D721Med (cell line): ENCODE measurements at regions not wholly inside any gene's neighbourhood (a gene's known extent, or its start where the extent isn't known, plus 50 kb on each side); places are given as distances from the start of the nearest gene placed in this dataset.

Experiments
- DNase-seq: peaks from one replicate; pipeline ENCODE4 v3.0.0; 2011; ENCODE audit warnings: low spot score; ENCODE audit not compliant: insufficient read length
- FAIRE-seq: peaks from 2 replicates; lab custom pipeline; 2011; peaks lifted over from hg19 to GRCh38; lab: Jason Lieb, UNC
- TF ChIP-seq, protein P1 (sequence below): IDR thresholded peaks from 2 replicates; pipeline ENCODE4 v1.5.1; 2012; ENCODE audit warnings: mild to moderate bottlenecking, control low read depth; ENCODE audit not compliant: insufficient read depth; ENCODE audit errors: missing control alignments

DNA sequence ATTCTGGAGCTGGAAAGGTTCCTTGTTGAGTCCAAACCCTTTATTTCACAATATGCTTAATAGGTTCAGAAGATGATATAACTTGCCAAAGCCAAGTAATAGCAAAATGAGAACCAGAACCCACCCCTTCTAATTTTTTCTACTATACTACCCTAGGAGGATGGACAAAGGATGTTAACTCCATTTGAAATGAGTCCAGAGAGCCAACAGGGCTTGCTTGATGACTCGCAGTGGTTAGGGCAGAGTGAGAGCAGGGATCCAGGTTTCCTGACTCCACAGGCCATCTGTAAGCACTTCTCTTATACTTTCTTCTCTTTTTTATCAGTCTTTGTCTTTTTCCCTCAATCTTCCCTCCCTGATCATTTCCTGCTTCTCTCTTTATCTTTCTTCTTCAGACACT is 668.1 kb downstream of the MED13L start:
- TF ChIP-seq, protein P1, sequence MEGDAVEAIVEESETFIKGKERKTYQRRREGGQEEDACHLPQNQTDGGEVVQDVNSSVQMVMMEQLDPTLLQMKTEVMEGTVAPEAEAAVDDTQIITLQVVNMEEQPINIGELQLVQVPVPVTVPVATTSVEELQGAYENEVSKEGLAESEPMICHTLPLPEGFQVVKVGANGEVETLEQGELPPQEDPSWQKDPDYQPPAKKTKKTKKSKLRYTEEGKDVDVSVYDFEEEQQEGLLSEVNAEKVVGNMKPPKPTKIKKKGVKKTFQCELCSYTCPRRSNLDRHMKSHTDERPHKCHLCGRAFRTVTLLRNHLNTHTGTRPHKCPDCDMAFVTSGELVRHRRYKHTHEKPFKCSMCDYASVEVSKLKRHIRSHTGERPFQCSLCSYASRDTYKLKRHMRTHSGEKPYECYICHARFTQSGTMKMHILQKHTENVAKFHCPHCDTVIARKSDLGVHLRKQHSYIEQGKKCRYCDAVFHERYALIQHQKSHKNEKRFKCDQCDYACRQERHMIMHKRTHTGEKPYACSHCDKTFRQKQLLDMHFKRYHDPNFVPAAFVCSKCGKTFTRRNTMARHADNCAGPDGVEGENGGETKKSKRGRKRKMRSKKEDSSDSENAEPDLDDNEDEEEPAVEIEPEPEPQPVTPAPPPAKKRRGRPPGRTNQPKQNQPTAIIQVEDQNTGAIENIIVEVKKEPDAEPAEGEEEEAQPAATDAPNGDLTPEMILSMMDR, result no peak

DNA sequence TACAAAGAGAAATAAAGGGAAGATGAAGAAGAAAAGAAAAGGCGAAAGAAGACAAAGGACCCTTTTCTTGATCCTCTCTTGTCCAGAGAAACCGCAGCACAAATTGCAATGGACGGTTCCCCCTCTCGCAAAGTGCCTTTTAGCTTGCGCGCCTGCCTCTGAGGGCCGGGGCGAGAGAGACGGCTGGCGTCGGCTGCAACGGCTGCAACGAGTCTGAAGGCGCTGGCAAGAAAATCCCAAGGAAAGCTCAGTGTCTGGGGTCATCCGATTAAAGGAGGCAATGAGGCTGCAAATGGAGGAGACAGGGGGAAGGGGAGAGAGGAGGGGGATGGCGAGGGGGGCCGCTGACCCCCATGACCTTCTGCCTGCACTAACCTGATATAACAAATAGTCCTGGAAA is 671.5 kb downstream of the MED13L start:
- no peak for FAIRE-seq
- TF ChIP-seq, protein P1, result no peak
- no peak for DNase-seq

More for the DNA sequence above, 668.1 kb downstream of the MED13L start:
- no peak for DNase-seq
- no peak for FAIRE-seq

GRCh38 chr12:115598871-115599811 is 678.4 kb downstream of the MED13L start:
- DNase-seq, result no peak
- TF ChIP-seq, protein P1, result no peak
- no peak for FAIRE-seq

GRCh38 chr12:115597157-115597712 is 680.3 kb downstream of the MED13L start:
- DNase-seq, result no peak
- TF ChIP-seq, protein P1, result no peak
- FAIRE-seq, result no peak

DNA sequence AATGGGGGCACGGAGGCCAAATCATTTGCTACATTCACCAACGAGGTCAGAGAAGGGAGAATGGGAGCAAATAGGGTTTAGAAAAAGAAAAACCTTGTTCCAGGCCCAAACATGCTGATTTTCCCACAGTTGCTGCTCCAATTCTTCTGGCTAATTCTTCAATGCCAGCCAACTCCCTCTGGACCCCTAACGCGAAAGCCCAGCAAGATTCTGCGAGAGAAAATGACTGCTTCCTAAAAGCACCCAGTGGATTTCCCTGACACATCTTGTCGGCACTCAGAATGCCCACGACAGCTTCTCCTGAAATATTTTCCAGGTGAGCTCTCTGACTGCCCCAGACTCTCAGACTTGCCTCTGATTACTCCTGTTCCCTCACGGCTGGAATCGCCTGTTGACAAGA is 689.4 kb downstream of the MED13L start:
- FAIRE-seq (no peak), DNase-seq (no peak)
- TF ChIP-seq, protein P1, result no peak

DNA sequence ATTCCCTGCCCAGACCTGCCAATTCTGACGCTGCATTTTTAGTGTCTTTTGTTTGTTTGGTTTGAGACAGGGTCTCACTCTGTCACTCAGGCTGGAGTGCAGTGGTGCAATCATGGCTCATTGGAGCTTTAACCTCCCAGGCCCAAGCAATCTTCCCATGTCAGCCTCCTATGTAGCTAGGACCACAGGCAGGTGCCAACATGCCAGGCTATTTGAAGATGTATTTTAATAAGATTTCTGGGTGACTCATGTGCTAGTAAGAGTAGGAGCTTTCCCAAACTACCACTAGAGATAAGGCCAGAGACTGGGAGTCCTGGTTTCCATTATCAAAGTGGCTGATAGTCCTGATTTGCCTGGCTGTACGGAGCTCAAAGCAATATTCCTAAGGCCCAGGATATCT is 693.3 kb downstream of the MED13L start:
- FAIRE-seq (no peak), DNase-seq (no peak)
- TF ChIP-seq, protein P1, result no peak

DNA sequence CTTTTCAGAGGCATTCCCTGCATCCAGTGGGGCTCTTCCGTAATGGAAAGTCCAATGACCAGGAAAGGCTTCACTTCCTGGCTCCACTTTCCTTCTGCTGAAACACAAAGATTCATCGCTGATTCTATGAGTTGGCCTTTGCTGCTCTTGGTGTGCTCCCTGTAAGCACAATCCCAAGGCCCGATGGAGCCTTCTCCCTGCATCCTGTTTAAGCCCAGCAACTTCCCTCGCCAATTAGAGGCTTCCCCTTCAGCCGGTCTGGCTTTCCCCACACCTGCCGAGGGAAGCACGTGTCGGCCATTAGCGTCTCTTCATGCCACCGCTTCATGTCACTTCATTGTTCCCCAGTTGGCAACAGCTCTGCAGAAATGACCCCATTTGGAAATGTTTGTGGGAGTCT is 693.9 kb downstream of the MED13L start:
- TF ChIP-seq, protein P1, result no peak
- no peak for DNase-seq
- FAIRE-seq, result no peak
